GM12873 (cell line): ENCODE measurements at regions not wholly inside any gene's neighbourhood (a gene's known extent, or its start where the extent isn't known, plus 50 kb on each side); places are given as distances from the start of the nearest gene placed in this dataset.

Source experiments
- CTCF ChIP-seq: IDR thresholded peaks from 2 replicates; pipeline ENCODE4 v1.5.1; 2012; ENCODE audit warnings: low read depth, mild to moderate bottlenecking, moderate library complexity, low read length, control low read depth; ENCODE audit not compliant: insufficient read depth; ENCODE audit errors: missing control alignments

- TF ChIP-seq CTCF: no peak
These were observed 129.4 kb upstream of the UXS1 start for GRCh38 chr2:106323337-106324013.

GRCh38 chr2:106322281-106322680 lies 128.2 kb upstream of the UXS1 start:
- TF ChIP-seq CTCF: no peak

GRCh38 chr2:106316915-106317314 lies 122.8 kb upstream of the UXS1 start:
- TF ChIP-seq CTCF: no peak

DNA sequence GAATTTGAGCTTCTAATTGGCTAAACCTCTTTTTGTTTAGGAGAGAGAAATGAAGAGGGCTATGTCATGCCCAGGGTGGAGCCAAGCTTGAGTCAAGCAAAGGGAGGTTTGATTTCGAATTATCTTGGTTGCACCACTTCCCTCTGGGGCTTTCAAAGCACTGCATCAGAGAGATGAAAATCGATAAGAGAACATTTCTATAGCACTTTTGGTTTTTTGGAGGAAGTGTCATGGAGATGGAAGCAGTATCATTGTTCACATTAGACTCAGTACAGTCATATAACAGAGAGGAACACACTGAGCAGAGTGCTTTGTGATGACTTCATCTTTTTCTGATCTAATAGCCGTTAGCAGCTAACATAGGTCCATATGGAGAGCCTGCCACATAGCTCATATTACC lies 120.3 kb upstream of the UXS1 start:
- no peak for TF ChIP-seq CTCF

DNA sequence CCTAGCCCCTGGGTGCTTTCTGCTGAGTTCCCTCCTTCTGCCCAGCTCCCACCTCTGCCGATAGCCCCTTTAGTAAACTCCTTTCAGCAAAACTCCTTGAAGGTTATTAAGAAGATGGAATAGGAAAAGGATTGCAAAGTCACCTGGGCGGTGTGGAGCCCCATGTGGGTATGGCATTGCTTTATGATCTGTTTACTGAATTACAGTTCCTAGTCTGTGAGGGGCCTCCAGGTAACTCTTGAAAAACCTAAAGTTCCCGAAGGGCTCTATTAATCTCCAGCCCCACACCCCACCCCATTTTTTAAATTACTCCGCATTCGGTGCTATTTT lies 116.9 kb upstream of the UXS1 start:
- no peak for TF ChIP-seq CTCF

DNA sequence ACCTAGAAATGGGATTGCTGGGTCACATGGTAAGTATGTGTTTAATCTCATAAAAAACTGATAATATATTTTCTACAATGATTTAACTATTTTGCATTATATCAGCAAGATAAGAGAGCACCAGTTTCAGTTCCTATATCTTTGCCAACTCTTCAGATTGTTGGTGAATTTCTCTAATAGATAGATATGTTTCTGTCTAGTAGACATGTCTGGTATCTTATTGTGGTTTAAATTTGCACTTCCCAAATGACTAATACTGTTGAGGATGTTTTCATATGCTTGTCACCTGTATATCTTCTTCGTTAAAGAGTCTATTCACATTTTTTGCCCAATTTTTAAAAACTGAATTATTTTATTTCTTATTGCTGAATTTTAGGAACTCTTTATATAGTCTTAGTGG lies 113.8 kb upstream of the UXS1 start:
- TF ChIP-seq CTCF: no peak

DNA sequence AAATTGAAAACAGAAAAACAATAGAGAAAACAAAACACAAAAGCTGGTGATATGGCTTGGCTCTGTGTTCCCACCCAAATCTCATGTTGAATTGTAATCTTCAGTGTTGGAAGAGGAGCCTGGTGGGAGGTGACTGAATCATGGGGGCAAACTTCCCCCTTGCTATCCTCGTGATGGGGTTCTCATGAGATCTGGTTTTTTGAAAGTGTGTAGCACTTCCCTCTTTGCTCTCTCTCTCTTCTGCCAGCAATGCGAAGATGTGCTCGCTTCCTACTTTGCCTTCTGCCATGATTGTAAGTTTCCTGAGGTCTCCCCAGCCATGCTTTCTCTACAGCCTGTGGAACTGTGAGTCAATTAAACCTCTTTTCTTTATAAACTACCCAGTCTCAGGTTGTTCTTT lies 112.3 kb upstream of the UXS1 start:
- TF ChIP-seq CTCF: no peak
